Peyer's patch (tissue), 4 donors: ENCODE measurements at regions not wholly inside any gene's neighbourhood (a gene's known extent, or its start where the extent isn't known, plus 50 kb on each side); places are given as distances from the start of the nearest gene placed in this dataset.

ENCODE experiments used
- DNase-seq, 3 donors: peaks; one replicate each; pipeline ENCODE4 v3.0.0-alpha.2; 2017 to 2019
- H3K27ac ChIP-seq, 4 donors: fragments of 200-600 bp; sonication (generic); one replicate each; pipeline ENCODE4 v1.5.1; 2016 to 2019
- H3K27me3 ChIP-seq, 2 donors: fragments of 200-600 bp; sonication (generic); one replicate each; pipeline ENCODE4 v1.5.1; 2019
- H3K36me3 ChIP-seq, 3 donors: fragments of 200-600 bp; sonication (generic); one replicate each; pipeline ENCODE4 v1.5.1; 2016 to 2019
- H3K4me1 ChIP-seq, 4 donors: fragments of 200-600 bp; sonication (generic); one replicate each; pipeline ENCODE4 v1.5.1; 2016 to 2019
- H3K4me3 ChIP-seq, 4 donors: fragments of 200-600 bp; sonication (generic); 1 replicate in 3 of 4; 2 replicates in 1 of 4; pipeline ENCODE4 v1.5.1; 2016 to 2019; ENCODE audit warnings: mild to moderate bottlenecking in 1 of 4
- H3K9me3 ChIP-seq, 4 donors: fragments of 200-600 bp; sonication (generic); one replicate each; pipeline ENCODE4 v1.5.1; 2016 to 2019; ENCODE audit warnings: mild to moderate bottlenecking in 1 of 4
- CTCF ChIP-seq, 6 experiments: fragments of 450-650 bp in 4 of 6; fragments of 200-600 bp in 2 of 6; sonication (generic) in 1 of 6; IDR thresholded peaks; one replicate each; pipeline ENCODE4 v1.5.1; 2017 to 2019; ENCODE audit warnings: antibody characterized with exemption in 6 of 6, mild to moderate bottlenecking in 3 of 6, moderate library complexity in 1 of 6
- POLR2A ChIP-seq, 2 donors: fragments of 450-650 bp; IDR thresholded peaks; one replicate each; pipeline ENCODE4 v1.5.1; 2017; ENCODE audit warnings: antibody characterized with exemption in 2 of 2, mild to moderate bottlenecking in 2 of 2, moderate library complexity in 2 of 2

- peak overlapping the region in 1 of 4 donors; percentile 58 for H3K27ac ChIP-seq
- H3K27me3 ChIP-seq, result no peaks in the 10 kb centered on the region
- DNase-seq, result no peak
- no peaks in the 10 kb centered on the region for H3K36me3 ChIP-seq
- H3K4me1 ChIP-seq, result peaks cover 0 to 14% (median 6%) of the 10 kb centered on the region in 4 donors
- no peak overlapping the region for H3K4me3 ChIP-seq
- no peaks in the 10 kb centered on the region for H3K9me3 ChIP-seq
- TF ChIP-seq CTCF (IDR thresholded peaks at IDR 0.05) (no peak), POLR2A (IDR thresholded peaks at IDR 0.05) (no peak)
Measured at GRCh38 chr12:67593461-67594330, 54.8 kb upstream of the DYRK2 start.

GRCh38 chr12:67594888-67595287 lies 53.7 kb upstream of the DYRK2 start:
- Histone ChIP-seq H3K27me3 (no peaks in the 10 kb centered on the region), H3K36me3 (no peaks in the 10 kb centered on the region), H3K27ac (no peak overlapping the region), H3K4me1 (peaks cover 0 to 14% (median 6%) of the 10 kb centered on the region in 4 donors), H3K4me3 (no peak overlapping the region), H3K9me3 (no peaks in the 10 kb centered on the region)
- no peak for TF ChIP-seq POLR2A (IDR thresholded peaks at IDR 0.05)
- TF ChIP-seq CTCF (IDR thresholded peaks at IDR 0.05), result no peak
- DNase-seq, result no peak

- peaks cover 0 to 14% (median 6%) of the 10 kb centered on the region in 4 donors for H3K4me1 ChIP-seq
- no peaks in the 10 kb centered on the region for H3K27me3 ChIP-seq
- TF ChIP-seq POLR2A (IDR thresholded peaks at IDR 0.05), result no peak
- no peak for TF ChIP-seq CTCF (IDR thresholded peaks at IDR 0.05)
- no peak overlapping the region for H3K4me3 ChIP-seq
- H3K9me3 ChIP-seq, result no peaks in the 10 kb centered on the region
- no peak overlapping the region for H3K27ac ChIP-seq
- no peak for DNase-seq
- no peaks in the 10 kb centered on the region for H3K36me3 ChIP-seq
Measured at GRCh38 chr12:67595365-67595764, 53.2 kb upstream of the DYRK2 start.

GRCh38 chr12:67598598-67598997 lies 49.9 kb upstream of the DYRK2 start:
- Histone ChIP-seq H3K4me1 (no peaks in the 10 kb centered on the region), H3K4me3 (no peak overlapping the region), H3K27me3 (no peaks in the 10 kb centered on the region), H3K36me3 (no peaks in the 10 kb centered on the region), H3K9me3 (no peaks in the 10 kb centered on the region), H3K27ac (no peak overlapping the region)
- DNase-seq, result no peak
- no peak for TF ChIP-seq POLR2A (IDR thresholded peaks at IDR 0.05)
- TF ChIP-seq CTCF (IDR thresholded peaks at IDR 0.05), result no peak
